HG03280 (cell line): ENCODE measurements at regions not wholly inside any gene's neighbourhood (a gene's known extent, or its start where the extent isn't known, plus 50 kb on each side); places are given as distances from the start of the nearest gene placed in this dataset.

Experiments used
- ATAC-seq: cut with Tn5 transposase; IDR thresholded peaks from one replicate; pipeline ENCODE4 v1.9.1; 2021; ENCODE audit warnings: mild to moderate bottlenecking, moderate library complexity; ENCODE audit not compliant: unreplicated experiment

GRCh38 chr1:193736507-193736906 is 550.1 kb upstream of the B3GALT2 start:
- ATAC-seq: no peak

GRCh38 chr1:193733674-193734073 is 547.3 kb upstream of the B3GALT2 start:
- no peak for ATAC-seq

DNA sequence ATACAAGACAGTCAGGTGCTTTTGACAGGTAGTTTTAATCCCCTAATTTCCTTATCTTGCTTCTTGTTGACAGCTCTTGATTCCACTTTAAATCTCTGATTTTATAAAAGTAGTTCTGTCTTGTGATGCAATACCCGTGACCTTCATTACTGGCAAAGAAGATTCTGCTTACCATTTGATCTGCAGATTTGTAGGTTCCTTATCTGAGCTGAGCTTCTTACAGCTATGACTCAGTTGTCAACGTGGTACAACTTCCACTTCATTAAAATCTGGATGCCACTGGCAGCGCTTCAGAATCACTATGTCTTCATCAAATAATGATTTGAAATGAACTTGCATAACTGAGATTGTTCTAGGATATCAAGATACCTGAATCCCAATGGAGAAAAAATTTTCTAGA is 543.6 kb upstream of the B3GALT2 start:
- no peak for ATAC-seq

DNA sequence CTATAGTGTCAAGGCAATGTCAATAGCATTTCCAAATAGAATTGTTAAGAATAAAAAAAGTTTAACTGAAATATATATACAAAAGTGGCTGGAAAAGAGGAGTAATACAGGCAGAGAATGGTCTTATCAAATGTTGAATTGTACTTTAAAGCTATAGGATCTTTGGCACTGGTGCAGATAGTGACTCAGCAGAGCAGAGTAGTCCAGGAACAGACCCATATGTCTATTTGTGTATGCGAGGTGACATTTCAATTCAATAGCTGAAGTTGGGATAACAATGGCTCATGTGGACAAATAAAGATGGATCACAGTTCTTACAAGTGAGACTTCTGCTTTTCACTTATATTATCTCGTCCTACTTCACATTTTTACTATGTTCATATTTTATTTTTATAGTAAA is 543.0 kb upstream of the B3GALT2 start:
- no peak for ATAC-seq

GRCh38 chr1:193727850-193728249 is 541.4 kb upstream of the B3GALT2 start:
- ATAC-seq: no peak

GRCh38 chr1:193726722-193727121 is 540.3 kb upstream of the B3GALT2 start:
- no peak for ATAC-seq

DNA sequence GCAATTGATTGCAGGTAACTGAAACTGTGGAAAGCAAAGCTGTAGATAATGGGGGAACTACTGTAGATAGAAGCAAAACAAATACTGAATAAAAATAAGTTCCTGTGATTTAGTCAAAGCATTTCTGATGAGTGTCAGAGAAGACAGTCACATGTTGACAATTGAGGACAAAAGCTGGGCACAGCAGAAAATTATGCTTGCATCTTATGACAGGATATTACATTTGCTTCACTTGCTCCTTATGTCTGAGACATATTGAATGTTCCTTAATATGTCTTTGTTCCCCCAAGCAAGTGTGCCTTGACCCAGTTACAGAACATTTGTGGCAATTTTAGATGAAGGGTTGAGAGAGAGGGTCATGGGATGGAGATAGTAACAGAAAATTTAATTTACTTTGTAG is 526.0 kb upstream of the B3GALT2 start:
- no peak for ATAC-seq

DNA sequence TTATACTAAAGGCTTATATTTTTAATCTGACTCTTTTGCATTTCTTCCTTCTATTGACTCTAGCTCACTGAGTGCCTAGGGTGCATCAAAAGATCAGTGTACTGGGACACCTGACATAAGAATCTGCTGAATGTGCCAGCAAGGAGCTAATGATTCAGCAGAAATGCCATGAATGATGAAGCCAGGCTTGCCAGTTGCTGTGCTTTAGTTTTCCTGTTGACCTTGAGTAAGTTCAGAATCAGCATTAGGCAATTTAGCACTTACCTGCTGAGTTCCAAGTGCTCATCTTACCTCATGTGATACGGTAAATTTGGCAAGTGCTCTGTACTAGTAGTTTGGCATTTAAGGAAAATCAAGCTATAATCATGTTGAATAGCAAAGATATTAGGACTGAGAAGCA is 523.2 kb upstream of the B3GALT2 start:
- ATAC-seq: no peak

DNA sequence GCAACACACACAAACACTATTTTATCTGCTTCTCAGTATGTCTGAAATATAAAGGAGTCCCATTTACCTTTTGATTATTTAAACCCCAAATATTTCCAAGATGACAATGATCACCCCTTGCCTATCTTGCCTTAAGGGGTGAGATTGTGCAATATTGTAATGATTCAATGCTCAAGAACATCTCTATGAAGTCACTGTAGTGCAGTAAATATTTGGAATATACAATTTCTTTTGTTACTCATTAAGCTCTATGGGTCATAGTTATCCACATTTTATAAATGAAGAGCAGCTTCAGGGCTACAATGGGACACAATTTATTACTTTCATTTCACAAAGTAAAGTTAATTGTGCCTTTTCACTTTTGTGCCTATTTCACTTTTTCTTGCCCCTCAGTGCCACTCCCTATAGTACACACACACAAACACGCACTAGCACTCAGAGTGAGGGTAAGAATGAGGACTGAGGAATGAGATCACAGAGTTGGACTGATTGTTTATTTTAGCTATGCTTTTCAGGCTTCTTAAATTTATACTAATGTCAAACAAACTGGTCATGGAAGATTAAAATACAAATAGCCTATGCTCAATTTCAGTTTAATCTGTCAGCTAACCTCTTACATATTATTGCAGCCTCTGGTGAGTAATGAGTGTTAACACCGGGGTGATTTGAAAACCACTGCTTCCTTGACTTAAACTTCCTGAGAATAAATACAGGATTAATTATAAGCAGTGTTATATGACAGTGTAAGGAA is 521.0 kb upstream of the B3GALT2 start:
- no peak for ATAC-seq

DNA sequence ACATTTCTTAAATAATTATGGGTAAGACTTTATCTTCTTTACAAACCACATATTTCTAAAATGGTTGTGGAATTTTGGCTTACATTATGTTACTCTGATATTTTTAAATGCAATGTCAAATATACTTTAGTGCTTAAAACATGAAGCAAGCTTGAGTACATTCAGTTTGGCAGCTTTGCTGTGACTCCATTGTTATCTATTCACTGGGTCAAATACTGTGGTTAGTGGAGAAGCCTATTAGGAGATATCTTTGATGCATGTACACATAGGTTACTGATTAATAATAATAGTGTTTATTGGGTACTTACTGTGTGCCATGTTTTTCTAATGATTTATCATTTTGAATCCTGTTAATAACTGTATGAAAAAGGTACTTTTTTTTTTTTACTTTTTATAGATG is 520.4 kb upstream of the B3GALT2 start:
- ATAC-seq: no peak

- no peak for ATAC-seq
Measured at GRCh38 chr1:193705554-193705981, 519.2 kb upstream of the B3GALT2 start.

GRCh38 chr1:193703655-193704054 is 517.2 kb upstream of the B3GALT2 start:
- no peak for ATAC-seq

DNA sequence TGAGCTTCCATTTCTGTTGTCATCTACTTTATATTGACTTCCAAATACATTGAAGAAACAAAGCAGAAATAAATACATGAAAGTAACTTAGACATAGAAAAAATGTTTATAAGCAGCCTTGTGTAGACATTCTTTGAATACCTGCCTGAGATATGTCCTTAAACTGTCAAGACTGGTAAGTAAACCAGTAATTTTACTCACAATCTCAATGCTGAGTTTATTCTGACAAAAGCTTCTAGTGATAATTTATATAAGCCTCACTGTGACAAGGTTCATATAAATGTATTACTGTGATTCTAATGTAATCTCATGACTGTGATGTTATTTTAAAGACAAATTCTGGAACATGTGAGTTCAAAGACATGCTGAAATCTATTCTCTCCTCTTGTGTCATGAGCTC is 516.7 kb upstream of the B3GALT2 start:
- ATAC-seq: no peak

DNA sequence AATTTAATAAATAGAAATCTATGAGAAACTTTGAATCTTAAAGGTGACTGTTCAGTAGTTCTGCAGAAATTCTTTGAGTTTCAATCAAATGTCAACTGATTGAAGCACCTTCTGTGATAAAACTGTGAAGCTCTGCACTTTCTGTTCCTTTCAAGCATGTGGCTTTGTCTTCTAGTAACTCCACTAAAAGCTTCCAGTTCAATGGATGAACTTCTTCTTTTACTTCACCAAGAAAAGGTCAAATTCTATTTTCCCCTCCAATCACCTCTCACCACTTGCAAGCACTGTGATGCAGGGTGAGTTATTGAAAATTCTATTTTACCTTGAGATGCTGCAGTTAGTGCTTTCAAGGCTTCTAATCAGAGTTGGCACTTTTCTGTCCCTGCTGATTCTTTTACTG is 515.3 kb upstream of the B3GALT2 start:
- ATAC-seq: no peak

DNA sequence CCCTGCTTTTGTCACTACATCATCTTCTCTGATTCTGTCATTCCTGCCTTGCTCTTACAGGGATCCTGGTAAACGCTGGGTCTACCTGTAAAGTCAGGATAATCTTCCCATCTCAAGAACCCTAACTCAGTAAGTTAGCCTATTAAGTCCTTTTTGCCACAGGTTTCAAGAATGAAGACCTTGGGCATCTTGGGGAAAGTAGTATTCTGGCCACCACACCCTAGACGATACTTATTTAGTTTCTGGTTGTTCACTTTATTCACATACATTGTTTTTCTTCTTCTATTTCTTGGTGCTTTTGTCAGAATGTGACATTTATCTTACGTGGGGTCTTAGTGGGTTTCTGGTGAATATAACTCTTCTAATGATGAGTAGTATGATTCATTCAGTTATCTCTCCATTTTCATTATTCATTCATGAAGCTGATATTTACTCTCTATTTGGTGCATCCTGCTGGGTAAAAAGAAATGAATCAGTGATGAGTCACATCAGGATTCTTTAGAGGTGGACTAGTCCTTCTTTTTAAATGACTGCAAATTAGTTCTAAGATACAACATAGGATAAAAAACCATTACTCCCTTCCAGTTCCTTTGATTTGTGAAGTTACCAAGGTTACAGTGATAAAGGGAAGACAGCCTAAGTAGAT is 514.4 kb upstream of the B3GALT2 start:
- ATAC-seq: no peak

GRCh38 chr1:193699261-193699660 is 512.8 kb upstream of the B3GALT2 start:
- no peak for ATAC-seq

- no peak for ATAC-seq
Measured at GRCh38 chr1:193697776-193698175, 511.4 kb upstream of the B3GALT2 start.

- ATAC-seq: no peak
Measured at GRCh38 chr1:193697115-193697762, 510.8 kb upstream of the B3GALT2 start.

DNA sequence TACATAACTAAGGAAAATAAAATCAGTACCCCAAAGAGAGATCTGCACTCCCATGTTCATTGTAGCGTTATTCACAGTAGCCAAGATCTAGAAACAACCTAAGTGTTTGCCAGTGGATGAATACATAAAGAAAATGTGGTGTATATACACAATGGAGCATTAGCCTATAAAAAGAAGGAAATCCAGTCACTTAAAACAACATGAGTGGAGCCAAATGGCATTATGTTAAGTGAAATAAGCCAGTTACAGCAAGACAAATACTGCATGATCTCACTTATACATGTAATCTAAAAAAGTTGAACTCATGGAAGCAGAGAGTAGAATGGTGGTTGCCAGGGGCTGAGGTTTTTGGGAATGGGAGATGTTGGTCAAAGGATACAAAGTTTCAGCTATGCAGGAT is 508.3 kb upstream of the B3GALT2 start:
- ATAC-seq: no peak

DNA sequence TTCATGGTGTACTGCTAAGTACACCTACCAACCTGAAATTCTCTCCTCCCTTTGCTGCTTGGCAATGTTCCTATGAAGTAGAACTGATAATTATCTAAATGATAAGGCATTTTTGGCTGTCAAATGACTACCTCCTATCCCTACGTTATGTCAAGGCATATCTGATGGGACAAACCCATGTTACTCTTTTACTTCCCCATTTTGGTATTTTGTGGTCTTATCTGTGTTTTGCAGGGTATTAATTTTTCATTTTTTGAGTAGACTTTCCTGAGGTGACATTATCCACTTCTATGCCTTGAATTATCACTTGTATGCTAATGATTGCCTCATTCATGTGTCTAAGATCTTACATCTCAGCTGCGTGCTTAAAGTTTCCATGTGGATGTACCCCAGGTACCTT is 499.6 kb upstream of the B3GALT2 start:
- no peak for ATAC-seq

- no peak for ATAC-seq
Measured at GRCh38 chr1:193681422-193681821, 495.0 kb upstream of the B3GALT2 start.

DNA sequence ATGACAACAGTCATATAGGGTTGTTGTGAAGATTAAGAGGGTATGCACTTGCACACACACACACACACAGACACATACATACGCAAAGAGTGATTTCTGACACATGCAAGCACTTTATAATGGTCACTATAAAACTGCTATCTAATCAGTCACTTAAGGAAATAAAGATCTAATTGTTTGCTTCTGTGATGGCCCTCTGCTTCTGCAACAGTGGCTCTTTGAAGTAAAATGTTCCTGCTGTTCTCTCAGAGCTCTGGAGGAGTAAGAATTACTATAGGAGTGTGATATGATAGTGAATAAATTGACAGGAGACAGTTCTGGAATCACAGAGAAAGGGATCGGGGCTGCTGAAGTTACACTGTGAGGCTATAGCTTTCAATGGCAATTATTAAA is 494.5 kb upstream of the B3GALT2 start:
- no peak for ATAC-seq
